ENCODE measurements at regions not wholly inside any gene's neighbourhood (a gene's known extent, or its start where the extent isn't known, plus 50 kb on each side); places are given as distances from the start of the nearest gene placed in this dataset.

- TF ChIP-seq POLR2A (IDR thresholded peaks at IDR 0.05) = no peak
- TF ChIP-seq CTCF (IDR thresholded peaks at IDR 0.05) = no peak
- DNase-seq (ENCODE audit: low spot score in 2 of 2) = no peak
- 66 to 77% methylated on average over 2 of the region's 2 CpGs for WGBS, 2 donors
- H3K4me3 ChIP-seq (ENCODE audit: low read depth, poor library complexity, severe bottlenecking) = no peak overlapping the region
- intact Hi-C loops (cut with DNase I; ENCODE audit: low total_unique reads) = no loop called here
These were observed 105.2 kb downstream of the RBM43 start for GRCh38 chr2:151156431-151156830.

- intact Hi-C loops (cut with DNase I; ENCODE audit: low total_unique reads) = no loop called here
- DNase-seq (ENCODE audit: low spot score in 2 of 2) = no peak
- H3K4me3 ChIP-seq (ENCODE audit: low read depth, poor library complexity, severe bottlenecking) = no peak overlapping the region
- TF ChIP-seq POLR2A (IDR thresholded peaks at IDR 0.05) = no peak
- no peak for TF ChIP-seq CTCF (IDR thresholded peaks at IDR 0.05)
These were observed 108.1 kb downstream of the RBM43 start for GRCh38 chr2:151153601-151154000.

- H3K4me3 ChIP-seq (ENCODE audit: low read depth, poor library complexity, severe bottlenecking) = no peak overlapping the region
- intact Hi-C loops (cut with DNase I; ENCODE audit: low total_unique reads) = no loop called here
- 44 to 48% methylated on average over 3 of the region's 3 CpGs for WGBS, 2 donors
- DNase-seq (ENCODE audit: low spot score in 2 of 2) = no peak
- TF ChIP-seq CTCF (IDR thresholded peaks at IDR 0.05) = no peak
- no peak for TF ChIP-seq POLR2A (IDR thresholded peaks at IDR 0.05)
These were observed 111.0 kb downstream of the RBM43 start for GRCh38 chr2:151150331-151151320.

GRCh38 chr2:151138507-151138906, 123.2 kb downstream of the RBM43 start:
- no peak overlapping the region for H3K4me3 ChIP-seq (ENCODE audit: low read depth, poor library complexity, severe bottlenecking)
- intact Hi-C loops (cut with DNase I; ENCODE audit: low total_unique reads) = no loop called here
- WGBS, 2 donors = 67 to 68% methylated on average over 2 of the region's 2 CpGs
- no peak for TF ChIP-seq POLR2A (IDR thresholded peaks at IDR 0.05)
- TF ChIP-seq CTCF (IDR thresholded peaks at IDR 0.05) = no peak
- DNase-seq (ENCODE audit: low spot score in 2 of 2) = no peak

- intact Hi-C loops (cut with DNase I; ENCODE audit: low total_unique reads) = no loop called here
- no peak for TF ChIP-seq POLR2A (IDR thresholded peaks at IDR 0.05)
- no peak for TF ChIP-seq CTCF (IDR thresholded peaks at IDR 0.05)
- 75 to 77% methylated on average over 5 of the region's 5 CpGs for WGBS, 2 donors
- DNase-seq (ENCODE audit: low spot score in 2 of 2) = no peak
- no peak overlapping the region for H3K4me3 ChIP-seq (ENCODE audit: low read depth, poor library complexity, severe bottlenecking)
These were observed 124.1 kb downstream of the RBM43 start for GRCh38 chr2:151137526-151137925.
